ENCODE measurements at regions not wholly inside any gene's neighbourhood (a gene's known extent, or its start where the extent isn't known, plus 50 kb on each side); places are given as distances from the start of the nearest gene placed in this dataset.

DNA sequence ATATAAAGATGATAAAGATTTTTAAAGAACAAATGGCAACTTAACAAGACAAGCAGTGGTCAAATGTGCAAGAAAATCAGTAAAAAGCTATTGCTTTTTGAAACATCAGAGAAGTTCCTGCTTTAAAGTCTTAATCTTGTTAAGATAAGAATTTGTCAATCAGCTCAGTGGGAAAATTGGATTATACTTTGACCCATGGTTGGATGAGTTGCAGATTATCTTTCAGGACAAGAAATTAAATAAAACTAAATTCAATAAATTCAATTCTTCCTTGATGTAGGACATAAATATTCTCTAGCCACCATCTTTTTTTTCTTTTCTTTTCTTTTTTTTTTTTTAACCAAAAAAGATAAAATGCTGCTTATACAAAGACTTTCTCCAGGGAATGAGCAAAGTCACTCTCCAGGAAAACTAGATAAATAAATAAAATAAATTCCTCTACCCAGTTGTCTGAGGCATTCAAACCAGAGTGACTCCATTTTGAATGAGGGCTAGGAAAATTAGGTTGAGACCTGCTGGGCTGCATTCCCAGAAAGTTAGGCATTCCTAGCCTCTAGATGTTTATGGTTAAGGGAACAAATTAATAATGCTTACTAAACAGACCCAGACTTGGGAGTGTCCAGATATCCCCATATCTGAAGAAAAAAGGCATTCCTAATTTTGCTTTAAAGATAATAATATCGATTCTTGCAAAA lies 211.2 kb downstream of the SNCA start:
- no peak overlapping the region for H3K9ac ChIP-seq (ENCODE audit: control insufficient read depth, insufficient read depth, low read length)
- ATAC-seq (no peak), DNase-seq (ENCODE audit: low read depth, low spot score) (no peak), FAIRE-seq (no peak)
- in situ Hi-C loops (cut with MboI) (no loop called here), intact Hi-C loops (cut with micrococcal nuclease; ENCODE audit: unreplicated experiment) (no loop called here)
- H3K27ac ChIP-seq (ENCODE audit: control insufficient read depth, insufficient read depth), result no peak overlapping the region
- H4K20me1 ChIP-seq (ENCODE audit: control insufficient read depth, insufficient read depth), result no peaks in the 10 kb centered on the region
- TF ChIP-seq EGR1 (IDR thresholded peaks at IDR 0.05; ENCODE audit: borderline replicate concordance in 1 of 2, low read depth in 2 of 2, low read length in 2 of 2) (no peak), ZZZ3 (IDR thresholded peaks at IDR 0.05; ENCODE audit: control insufficient read depth, insufficient read length, low read depth) (no peak), RB1 (IDR thresholded peaks at IDR 0.05; ENCODE audit: borderline replicate concordance) (no peak), POLR2A (IDR thresholded peaks at IDR 0.05; ENCODE audit: low read depth, low read length) (no peak), POU2F2 (IDR thresholded peaks at IDR 0.05; ENCODE audit: borderline replicate concordance, low read depth, low read length) (no peak), NR2F1 (conservative IDR thresholded peaks at IDR 0.05) (no peak)
- TF ChIP-seq, protein P1, sequence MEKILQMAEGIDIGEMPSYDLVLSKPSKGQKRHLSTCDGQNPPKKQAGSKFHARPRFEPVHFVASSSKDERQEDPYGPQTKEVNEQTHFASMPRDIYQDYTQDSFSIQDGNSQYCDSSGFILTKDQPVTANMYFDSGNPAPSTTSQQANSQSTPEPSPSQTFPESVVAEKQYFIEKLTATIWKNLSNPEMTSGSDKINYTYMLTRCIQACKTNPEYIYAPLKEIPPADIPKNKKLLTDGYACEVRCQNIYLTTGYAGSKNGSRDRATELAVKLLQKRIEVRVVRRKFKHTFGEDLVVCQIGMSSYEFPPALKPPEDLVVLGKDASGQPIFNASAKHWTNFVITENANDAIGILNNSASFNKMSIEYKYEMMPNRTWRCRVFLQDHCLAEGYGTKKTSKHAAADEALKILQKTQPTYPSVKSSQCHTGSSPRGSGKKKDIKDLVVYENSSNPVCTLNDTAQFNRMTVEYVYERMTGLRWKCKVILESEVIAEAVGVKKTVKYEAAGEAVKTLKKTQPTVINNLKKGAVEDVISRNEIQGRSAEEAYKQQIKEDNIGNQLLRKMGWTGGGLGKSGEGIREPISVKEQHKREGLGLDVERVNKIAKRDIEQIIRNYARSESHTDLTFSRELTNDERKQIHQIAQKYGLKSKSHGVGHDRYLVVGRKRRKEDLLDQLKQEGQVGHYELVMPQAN (conservative IDR thresholded peaks at IDR 0.05), result no peak
- H3K36me3 ChIP-seq (ENCODE audit: control insufficient read depth in 2 of 2, insufficient read depth in 2 of 2, low read length in 1 of 2), result no peaks in the 10 kb centered on the region
- ChIA-PET CTCF (no interaction called here), SMC1A (ENCODE audit: uncharacterized antibody, unreplicated experiment) (interaction anchor here (0.7 kb wide), 1 partner anchor 9 kb away, joined by 4 read pairs; no protein-coding TSS in a partner anchor), POLR2A (no interaction called here), RAD21 (ENCODE audit: unreplicated experiment) (no interaction called here)
- no peak overlapping the region for H2AFZ ChIP-seq (ENCODE audit: control insufficient read depth, low read depth, low read length)
- no peaks in the 10 kb centered on the region for H3K79me2 ChIP-seq (ENCODE audit: control insufficient read depth, insufficient read depth, low read length)
- 0% methylated on average over 1 of the region's 1 CpG for WGBS (ENCODE audit: insufficient coverage, insufficient replicate concordance, low lambda C conversion rate, missing lambda C conversion rate)
- H3K4me3 ChIP-seq, result no peak overlapping the region
- no peaks in the 10 kb centered on the region for H3K4me1 ChIP-seq (ENCODE audit: control insufficient read depth, insufficient read depth, low read length)
- no TSS peak for BruUV-seq (replicated peaks)
- no peaks in the 10 kb centered on the region for H3K9me3 ChIP-seq (replicated peaks; ENCODE audit: control insufficient read depth, insufficient read depth, low read length)
- H3K27me3 ChIP-seq (replicated peaks in 1 of 2; ENCODE audit: control insufficient read depth in 2 of 2, insufficient read depth in 2 of 2, low read length in 1 of 2), result no peaks in the 10 kb centered on the region
- H3K4me2 ChIP-seq (ENCODE audit: control insufficient read depth, insufficient read depth), result no peak overlapping the region
